Right cardiac atrium (tissue), 5 donors: ENCODE measurements at regions not wholly inside any gene's neighbourhood (a gene's known extent, or its start where the extent isn't known, plus 50 kb on each side); places are given as distances from the start of the nearest gene placed in this dataset.

Experiments
- ATAC-seq, 2 donors: fragments of 200-7000 bp; cut with Tn5 transposase; one replicate each; pipeline versions ENCODE4 v1.8.0 to v1.9.1; 2020; ENCODE audit warnings: moderate library complexity in 2 of 2, mild to moderate bottlenecking in 1 of 2
- DNase-seq, 3 donors: peaks; one replicate each; pipeline ENCODE4 v3.0.0-alpha.2; 2020
- H3K27ac ChIP-seq: one replicate; pipeline ENCODE4 v1.5.1; 2013; ENCODE audit warnings: mild to moderate bottlenecking, low read length, control low read depth, moderate library complexity
- H3K27me3 ChIP-seq: one replicate; pipeline ENCODE4 v1.6.1; 2013; ENCODE audit not compliant: control insufficient read depth, insufficient read depth
- H3K4me1 ChIP-seq: one replicate; pipeline ENCODE4 v1.6.1; 2013; ENCODE audit warnings: low read length; ENCODE audit not compliant: control insufficient read depth, insufficient read depth
- H3K4me3 ChIP-seq: one replicate; pipeline ENCODE4 v1.5.1; 2013; ENCODE audit warnings: low read length, control low read depth
- H3K9me3 ChIP-seq: one replicate; pipeline ENCODE4 v1.6.1; 2013; ENCODE audit warnings: low read length; ENCODE audit not compliant: control insufficient read depth
- WGBS: extraction: QIAGEN DNeasy Blood & Tissue Kit; methylation state at CpG from one replicate; pipeline ENCODE4 v1.1.7; 2013; 5-methylcytosine and 5-hydroxymethylcytosine counted together
- intact Hi-C, 4 donors: fragments of 100-400 bp; cut with DNase I; formaldehyde crosslinking; loops; one replicate each; pipeline versions ENCODE4 v1.11.0 to v1.14.0; 2022 to 2023
- donor health status: healthy with polysubstance abuse.
- donor health status: DM: no; HTN: yes; CAD: no.
- donor health status: DM: no; HTN: no; CAD: no.
- donor health status: DM: no; HTN: yes; CAD: no; lungs with severe emphysema.
- donor health status: DM: yes; HTN: yes; CAD: no.

DNA sequence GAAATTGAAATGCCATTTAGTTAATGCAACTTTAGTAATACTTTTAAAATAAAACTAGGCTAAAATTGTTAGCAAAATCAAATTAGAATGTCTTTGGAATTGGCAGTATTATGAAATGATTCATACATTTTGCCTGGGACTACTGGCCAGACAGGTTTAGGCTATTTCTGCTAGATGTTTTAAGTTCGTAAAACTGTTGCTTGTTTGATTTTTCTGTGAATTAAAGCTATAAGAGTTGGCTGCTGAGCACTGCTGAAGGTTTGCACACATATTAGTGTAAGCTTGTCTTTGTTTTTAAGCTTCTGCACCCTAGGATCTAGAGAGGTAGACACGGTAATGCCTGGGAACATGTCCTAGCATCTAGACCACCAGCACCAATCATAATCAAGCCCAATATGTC is 1094.6 kb upstream of the ADGRL4 start:
- intact Hi-C loops: no loop called here
- H3K4me3 ChIP-seq: no peak overlapping the region
- no peaks in the 10 kb centered on the region for H3K4me1 ChIP-seq
- no peak overlapping the region for H3K27ac ChIP-seq
- DNase-seq (no peak), ATAC-seq (no peak)
- WGBS: 90% methylated on average over 2 of the region's 2 CpGs
- H3K9me3 ChIP-seq: no peaks in the 10 kb centered on the region
- no peaks in the 10 kb centered on the region for H3K27me3 ChIP-seq

GRCh38 chr1:80099713-80100112 is 1093.2 kb upstream of the ADGRL4 start:
- Histone ChIP-seq H3K4me3 (no peak overlapping the region), H3K27me3 (no peaks in the 10 kb centered on the region), H3K4me1 (no peaks in the 10 kb centered on the region), H3K27ac (no peak overlapping the region), H3K9me3 (no peaks in the 10 kb centered on the region)
- 97% methylated on average over 1 of the region's 1 CpG for WGBS
- no peak for ATAC-seq
- intact Hi-C loops: no loop called here
- DNase-seq: no peak

GRCh38 chr1:80085067-80085466 is 1078.5 kb upstream of the ADGRL4 start:
- Histone ChIP-seq H3K9me3 (no peaks in the 10 kb centered on the region), H3K27ac (no peak overlapping the region), H3K4me1 (no peaks in the 10 kb centered on the region), H3K27me3 (no peaks in the 10 kb centered on the region), H3K4me3 (no peak overlapping the region)
- ATAC-seq: no peak
- DNase-seq: no peak
- intact Hi-C loops: no loop called here

- ATAC-seq (no peak), DNase-seq (no peak)
- Histone ChIP-seq H3K27me3 (no peaks in the 10 kb centered on the region), H3K27ac (no peak overlapping the region), H3K4me1 (no peaks in the 10 kb centered on the region), H3K9me3 (no peaks in the 10 kb centered on the region), H3K4me3 (no peak overlapping the region)
- intact Hi-C loops: no loop called here
- 97% methylated on average over 1 of the region's 1 CpG for WGBS
These were observed 1077.4 kb upstream of the ADGRL4 start for GRCh38 chr1:80083892-80084291.

DNA sequence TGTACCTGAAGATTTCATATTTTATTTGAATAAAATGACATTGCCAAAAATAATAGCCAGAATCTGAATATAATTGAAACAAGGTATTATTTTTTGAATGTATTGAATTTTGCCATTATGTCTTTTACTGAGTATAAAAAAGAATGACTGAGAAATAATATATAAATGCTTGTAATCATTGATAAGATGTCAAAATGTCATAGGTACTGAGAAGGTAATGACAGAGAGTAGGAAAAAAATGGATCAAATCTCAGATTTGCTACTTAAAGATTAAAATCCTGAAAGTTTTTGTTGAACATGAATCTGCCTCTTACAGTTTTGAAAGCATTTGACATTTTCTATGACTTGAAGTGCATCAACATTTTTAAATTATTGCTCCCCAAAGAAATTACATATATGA is 1069.9 kb upstream of the ADGRL4 start:
- Histone ChIP-seq H3K27ac (no peak overlapping the region), H3K9me3 (no peaks in the 10 kb centered on the region), H3K4me3 (no peak overlapping the region), H3K27me3 (no peaks in the 10 kb centered on the region), H3K4me1 (no peaks in the 10 kb centered on the region)
- ATAC-seq (no peak), DNase-seq (no peak)
- intact Hi-C loops: no loop called here

DNA sequence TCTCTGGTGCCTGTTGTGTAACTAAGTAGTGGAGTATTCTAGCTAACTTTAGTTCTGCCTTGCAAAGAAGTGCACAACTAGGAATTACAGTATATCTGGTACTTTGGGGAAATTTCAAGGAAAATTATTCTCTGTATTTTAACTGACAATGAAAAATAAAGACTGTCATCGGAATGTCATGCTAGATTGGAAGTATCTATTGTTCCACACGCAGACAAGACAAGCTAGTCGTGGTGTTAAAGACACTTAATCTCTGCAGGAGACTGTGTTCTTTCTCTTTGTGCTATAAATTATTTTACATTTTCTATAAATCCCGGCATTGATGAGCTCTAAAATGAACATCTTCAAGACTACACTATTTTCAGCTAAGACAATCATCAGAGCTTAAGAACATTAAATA is 1068.8 kb upstream of the ADGRL4 start:
- no peak overlapping the region for H3K4me3 ChIP-seq
- H3K27me3 ChIP-seq: no peaks in the 10 kb centered on the region
- no peaks in the 10 kb centered on the region for H3K4me1 ChIP-seq
- intact Hi-C loops: no loop called here
- H3K9me3 ChIP-seq: no peaks in the 10 kb centered on the region
- no peak overlapping the region for H3K27ac ChIP-seq
- DNase-seq (no peak), ATAC-seq (no peak)
- 71% methylated on average over 4 of the region's 4 CpGs for WGBS

GRCh38 chr1:80072563-80072962 is 1066.0 kb upstream of the ADGRL4 start:
- ATAC-seq: no peak
- intact Hi-C loops: no loop called here
- WGBS: 93% methylated on average over 2 of the region's 2 CpGs

GRCh38 chr1:80066060-80066459 is 1059.5 kb upstream of the ADGRL4 start:
- Histone ChIP-seq H3K4me3 (no peak overlapping the region), H3K27me3 (no peaks in the 10 kb centered on the region), H3K27ac (no peak overlapping the region), H3K4me1 (no peaks in the 10 kb centered on the region), H3K9me3 (no peaks in the 10 kb centered on the region)
- intact Hi-C loops: no loop called here
- ATAC-seq (no peak), DNase-seq (no peak)
- WGBS: 69% methylated on average over 2 of the region's 2 CpGs

More at GRCh38 chr1:80072563-80072962, 1066.0 kb upstream of the ADGRL4 start:
- H3K4me3 ChIP-seq: no peak overlapping the region
- no peak for DNase-seq
- no peaks in the 10 kb centered on the region for H3K4me1 ChIP-seq
- no peaks in the 10 kb centered on the region for H3K9me3 ChIP-seq
- H3K27ac ChIP-seq: no peak overlapping the region
- H3K27me3 ChIP-seq: no peaks in the 10 kb centered on the region

GRCh38 chr1:80064524-80064923 is 1058.0 kb upstream of the ADGRL4 start:
- Histone ChIP-seq H3K27ac (no peak overlapping the region), H3K4me1 (no peaks in the 10 kb centered on the region), H3K4me3 (no peak overlapping the region), H3K9me3 (no peaks in the 10 kb centered on the region), H3K27me3 (no peaks in the 10 kb centered on the region)
- intact Hi-C loops: no loop called here
- 57% methylated on average over 2 of the region's 2 CpGs for WGBS
- no peak for DNase-seq
- ATAC-seq: no peak

GRCh38 chr1:80059940-80060339 is 1053.4 kb upstream of the ADGRL4 start:
- no peak overlapping the region for H3K4me3 ChIP-seq
- H3K27ac ChIP-seq: no peak overlapping the region
- H3K9me3 ChIP-seq: no peaks in the 10 kb centered on the region
- intact Hi-C loops: no loop called here
- ATAC-seq (no peak), DNase-seq (no peak)
- H3K27me3 ChIP-seq: no peaks in the 10 kb centered on the region
- WGBS: 64% methylated on average over 4 of the region's 4 CpGs
- H3K4me1 ChIP-seq: no peaks in the 10 kb centered on the region

- ATAC-seq (no peak), DNase-seq (no peak)
- Histone ChIP-seq H3K27me3 (no peaks in the 10 kb centered on the region), H3K27ac (no peak overlapping the region), H3K4me1 (no peaks in the 10 kb centered on the region), H3K9me3 (no peaks in the 10 kb centered on the region), H3K4me3 (no peak overlapping the region)
- intact Hi-C loops: no loop called here
These were observed 1049.6 kb upstream of the ADGRL4 start for GRCh38 chr1:80056179-80056578.

- Histone ChIP-seq H3K27ac (no peak overlapping the region), H3K9me3 (no peaks in the 10 kb centered on the region), H3K4me3 (no peak overlapping the region), H3K27me3 (no peaks in the 10 kb centered on the region), H3K4me1 (no peaks in the 10 kb centered on the region)
- WGBS: 79% methylated on average over 7 of the region's 7 CpGs
- ATAC-seq (no peak), DNase-seq (peak in 1 of 3 donors; percentile 22)
- intact Hi-C loops: no loop called here
These were observed 1047.6 kb upstream of the ADGRL4 start for GRCh38 chr1:80054129-80054528.
